Transverse colon (tissue), 4 donors: ENCODE measurements at regions not wholly inside any gene's neighbourhood (a gene's known extent, or its start where the extent isn't known, plus 50 kb on each side); places are given as distances from the start of the nearest gene placed in this dataset.

Experiments
- DNase-seq: peaks from one replicate; pipeline ENCODE4 v3.0.0-alpha.2; 2019
- H3K27ac ChIP-seq, 4 donors: fragments of 200-600 bp; sonication (generic); 2 replicates each; pipeline ENCODE4 v1.5.1; 2016 to 2018; ENCODE audit warnings: inconsistent platforms in 4 of 4
- H3K27me3 ChIP-seq: fragments of 200-600 bp; sonication (generic); 2 replicates; pipeline ENCODE4 v1.5.1; 2017; ENCODE audit warnings: inconsistent platforms
- H3K36me3 ChIP-seq, 4 donors: fragments of 200-600 bp; sonication (generic); 2 replicates each; pipeline ENCODE4 v1.5.1; 2017 to 2019; ENCODE audit warnings: inconsistent platforms in 4 of 4
- H3K4me1 ChIP-seq, 4 donors: fragments of 200-600 bp; sonication (generic); 2 replicates each; pipeline ENCODE4 v1.5.1; 2017 to 2020; ENCODE audit warnings: inconsistent platforms in 4 of 4
- H3K4me3 ChIP-seq, 4 donors: fragments of 200-600 bp; sonication (generic); 1 replicate in 1 of 4; 2 replicates in 3 of 4; pipeline versions ENCODE4 v1.5.1 to v1.6.1; 2017 to 2019; ENCODE audit warnings: inconsistent platforms in 4 of 4
- H3K9me3 ChIP-seq, 2 donors: fragments of 200-600 bp; sonication (generic); 2 replicates each; pipeline ENCODE4 v1.5.1; 2017 to 2019; ENCODE audit warnings: inconsistent platforms in 2 of 2
- CTCF ChIP-seq, 5 experiments: fragments of 200-600 bp in 3 of 5; fragments of 450-650 bp in 2 of 5; sonication (generic) in 3 of 5; IDR thresholded peaks; 1 replicate in 2 of 5; 2 replicates in 3 of 5; pipeline ENCODE4 v1.5.1; 2016 to 2017; ENCODE audit warnings: antibody characterized with exemption in 5 of 5, inconsistent platforms in 3 of 5, mild to moderate bottlenecking in 2 of 5, moderate library complexity in 1 of 5
- EP300 ChIP-seq: sonication (generic); formaldehyde crosslinking; IDR thresholded peaks from one replicate; pipeline ENCODE4 v1.6.1; 2017; ENCODE audit warnings: antibody characterized with exemption, low read depth
- POLR2A ChIP-seq: fragments of 450-650 bp; IDR thresholded peaks from one replicate; pipeline ENCODE4 v1.6.1; 2016; ENCODE audit warnings: antibody characterized with exemption, mild to moderate bottlenecking, moderate library complexity
- POLR2AphosphoS5 ChIP-seq, 3 donors: sonication (generic); formaldehyde crosslinking; IDR thresholded peaks; one replicate each; pipeline ENCODE4 v1.6.1; 2016; ENCODE audit warnings: antibody characterized with exemption in 3 of 3
- WGBS, 2 donors: methylation state at CpG; one replicate each; pipeline ENCODE4 v1.1.5; 2018; ENCODE audit warnings: low coverage in 1 of 2; 5-methylcytosine and 5-hydroxymethylcytosine counted together
- in situ Hi-C, 4 donors: fragments of 200-750 bp; cut with MboI; loops; one replicate each; pipeline versions ENCODE4 v1.15.0 to v1.15.1; 2017; ENCODE audit warnings: low sequenced_read_pairs in 3 of 4, low pct_ligation_motif_present in 1 of 4, low pct_unique_long_range_greater_than_20kb in 1 of 4
- intact Hi-C: fragments of 100-400 bp; cut with DNase I; formaldehyde crosslinking; loops from one replicate; pipeline ENCODE4 v1.15.1; 2023; ENCODE audit warnings: low total_unique reads

GRCh38 chr12:107385509-107385908 is 292.2 kb upstream of the CRY1 start:
- H3K4me3 ChIP-seq: no peak overlapping the region
- WGBS, 2 donors: 79% methylated on average over 8 of the region's 8 CpGs; no CpG with 5 or more reads in 1 of the 2 donors
- no peaks in the 10 kb centered on the region for H3K36me3 ChIP-seq
- no peaks in the 10 kb centered on the region for H3K9me3 ChIP-seq
- TF ChIP-seq EP300 (no peak), CTCF (IDR thresholded peaks at IDR 0.05) (no peak), POLR2AphosphoS5 (IDR thresholded peaks at IDR 0.05) (no peak), POLR2A (no peak)
- in situ Hi-C loops (no loop called here), intact Hi-C loops (no loop called here)
- H3K4me1 ChIP-seq: peaks cover 0 to under 1% (median 0%) of the 10 kb centered on the region in 4 donors
- no peak overlapping the region for H3K27ac ChIP-seq
- no peak for DNase-seq
- H3K27me3 ChIP-seq: no peaks in the 10 kb centered on the region

- Histone ChIP-seq H3K4me3 (no peak overlapping the region), H3K27ac (no peak overlapping the region), H3K9me3 (no peaks in the 10 kb centered on the region), H3K36me3 (no peaks in the 10 kb centered on the region), H3K4me1 (no peaks in the 10 kb centered on the region), H3K27me3 (no peaks in the 10 kb centered on the region)
- in situ Hi-C loops (no loop called here), intact Hi-C loops (no loop called here)
- 57 to 72% methylated on average over 1 to 4 of the region's 4 CpGs for WGBS, 2 donors
- no peak for DNase-seq
- no peak for TF ChIP-seq POLR2AphosphoS5 (IDR thresholded peaks at IDR 0.05)
- TF ChIP-seq EP300: no peak
- no peak for TF ChIP-seq CTCF (IDR thresholded peaks at IDR 0.05)
- TF ChIP-seq POLR2A: no peak
Measured at GRCh38 chr12:107386569-107386968, 293.2 kb upstream of the CRY1 start.

GRCh38 chr12:107388263-107388662 is 294.9 kb upstream of the CRY1 start:
- no peaks in the 10 kb centered on the region for H3K27me3 ChIP-seq
- in situ Hi-C loops (no loop called here), intact Hi-C loops (no loop called here)
- H3K27ac ChIP-seq: no peak overlapping the region
- no peak overlapping the region for H3K4me3 ChIP-seq
- no peaks in the 10 kb centered on the region for H3K9me3 ChIP-seq
- no peak for DNase-seq
- TF ChIP-seq POLR2AphosphoS5 (IDR thresholded peaks at IDR 0.05) (no peak), CTCF (IDR thresholded peaks at IDR 0.05) (no peak), POLR2A (no peak), EP300 (no peak)
- H3K4me1 ChIP-seq: no peaks in the 10 kb centered on the region
- WGBS, 2 donors: 96% methylated on average over 1 of the region's 1 CpG; no CpG with 5 or more reads in 1 of the 2 donors
- no peaks in the 10 kb centered on the region for H3K36me3 ChIP-seq

- Histone ChIP-seq H3K27ac (no peak overlapping the region), H3K4me3 (no peak overlapping the region), H3K4me1 (no peaks in the 10 kb centered on the region), H3K36me3 (no peaks in the 10 kb centered on the region), H3K9me3 (no peaks in the 10 kb centered on the region), H3K27me3 (no peaks in the 10 kb centered on the region)
- 52 to 77% methylated on average over 2 of the region's 2 CpGs for WGBS, 2 donors
- intact Hi-C loops: no loop called here
- DNase-seq: no peak
- no peak for TF ChIP-seq POLR2A
- TF ChIP-seq EP300: no peak
- TF ChIP-seq POLR2AphosphoS5 (IDR thresholded peaks at IDR 0.05): no peak
- no peak for TF ChIP-seq CTCF (IDR thresholded peaks at IDR 0.05)
- in situ Hi-C loops: no loop called here
Measured at GRCh38 chr12:107390414-107390813, 295.2 kb upstream of the PWP1 start.
